ENCODE measurements at regions not wholly inside any gene's neighbourhood (a gene's known extent, or its start where the extent isn't known, plus 50 kb on each side); places are given as distances from the start of the nearest gene placed in this dataset.
A peak's percentile ranks its signal among the peaks of the same experiment; 100 is the strongest.

DNA sequence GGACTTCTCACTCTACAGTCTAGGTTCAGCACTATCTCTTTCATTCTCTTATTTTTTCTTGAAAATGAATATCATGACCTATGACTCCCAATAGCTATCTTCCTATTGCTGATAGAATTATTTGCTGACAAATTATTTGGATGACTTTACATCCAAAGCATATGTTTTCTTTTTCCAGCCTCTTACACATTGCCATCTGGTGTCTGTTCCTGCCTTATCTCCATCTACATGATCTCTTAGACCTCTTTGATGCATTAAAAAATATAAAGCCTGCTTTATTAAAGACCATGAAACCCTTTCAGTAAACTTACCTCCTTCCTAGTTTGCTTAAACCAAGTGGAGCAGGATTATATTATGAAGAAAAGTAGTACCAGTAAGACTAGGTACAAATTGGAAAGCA, 700.9 kb upstream of the CXADR start:
- DNase-seq: no peak
- Histone ChIP-seq H3K36me3 (no peaks in the 10 kb centered on the region), H3K4me3 (no peak overlapping the region), H3K27me3 (no peaks in the 10 kb centered on the region), H3K9me3 (no peaks in the 10 kb centered on the region)

GRCh38 chr21:16815243-16815642, 697.6 kb upstream of the CXADR start:
- no peak for DNase-seq
- H3K9me3 ChIP-seq: no peaks in the 10 kb centered on the region
- peak overlapping the region; percentile 19 for H3K4me3 ChIP-seq
- no peaks in the 10 kb centered on the region for H3K27me3 ChIP-seq
- no peaks in the 10 kb centered on the region for H3K36me3 ChIP-seq

DNA sequence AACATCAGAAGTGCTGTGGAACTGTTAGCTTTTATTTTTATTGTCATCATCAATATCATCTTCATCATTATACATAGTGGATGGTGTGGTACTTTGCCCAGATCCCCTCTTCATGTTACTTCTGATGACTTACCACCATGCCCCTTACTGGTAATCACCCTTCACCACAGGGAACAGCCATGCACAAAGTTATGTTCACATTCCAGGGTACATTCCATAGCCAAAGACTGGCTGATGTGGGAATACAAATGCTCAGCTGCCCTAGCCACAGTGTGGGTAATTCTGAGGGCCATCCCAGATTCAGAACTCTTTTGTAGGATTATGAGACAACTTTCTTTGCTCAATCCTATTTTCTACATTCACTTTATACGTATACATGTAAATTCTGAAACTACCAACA, 691.3 kb upstream of the CXADR start:
- no peaks in the 10 kb centered on the region for H3K9me3 ChIP-seq
- H3K27me3 ChIP-seq: no peaks in the 10 kb centered on the region
- DNase-seq: no peak
- H3K36me3 ChIP-seq: no peaks in the 10 kb centered on the region
- no peak overlapping the region for H3K4me3 ChIP-seq

DNA sequence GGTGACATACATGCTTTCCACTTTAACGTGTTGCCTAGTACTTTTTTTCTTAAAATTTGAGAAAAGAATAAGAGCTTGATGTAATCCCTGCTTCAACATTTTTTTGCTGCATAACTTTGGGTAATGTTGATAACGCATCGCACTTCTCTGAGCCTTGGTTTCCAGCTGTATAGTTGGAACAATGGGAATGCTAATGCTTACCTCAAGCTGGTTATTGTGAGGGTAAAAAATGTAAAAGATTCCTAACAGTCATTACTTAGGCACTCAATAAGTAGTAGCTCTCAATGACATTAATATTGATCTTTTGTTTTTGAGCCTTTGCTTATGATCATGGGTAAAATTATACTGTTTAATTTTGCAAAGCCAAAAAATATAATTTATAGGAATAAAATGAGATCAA, 683.3 kb upstream of the CXADR start:
- no peaks in the 10 kb centered on the region for H3K9me3 ChIP-seq
- no peak for DNase-seq
- H3K27me3 ChIP-seq: no peaks in the 10 kb centered on the region
- H3K4me3 ChIP-seq: no peak overlapping the region
- H3K36me3 ChIP-seq: no peaks in the 10 kb centered on the region

DNA sequence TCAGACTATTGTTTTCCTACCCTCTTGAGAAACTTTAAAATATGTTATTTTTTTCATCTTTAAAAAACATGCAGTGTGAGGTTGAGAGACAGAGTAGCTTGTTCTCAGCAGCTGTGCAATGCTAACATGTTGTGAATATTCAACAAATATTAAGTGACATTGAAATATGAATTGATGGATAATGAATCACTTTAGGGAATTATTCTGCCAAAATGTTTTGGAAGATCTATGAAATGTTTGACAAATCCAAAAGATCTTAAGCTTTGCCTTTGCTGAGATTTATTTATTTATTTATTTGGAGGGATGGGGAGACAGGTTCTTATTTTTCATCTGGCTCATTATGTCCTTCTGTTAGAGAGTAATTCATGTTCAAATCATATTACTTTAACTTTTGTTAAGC, 680.1 kb upstream of the CXADR start:
- H3K4me3 ChIP-seq: no peak overlapping the region
- no peaks in the 10 kb centered on the region for H3K36me3 ChIP-seq

GRCh38 chr21:16834791-16835190, 678.1 kb upstream of the CXADR start:
- Histone ChIP-seq H3K36me3 (no peaks in the 10 kb centered on the region), H3K27me3 (no peaks in the 10 kb centered on the region), H3K9me3 (no peaks in the 10 kb centered on the region), H3K4me3 (no peak overlapping the region)
- DNase-seq: no peak

More for the DNA sequence above, 680.1 kb upstream of the CXADR start:
- Histone ChIP-seq H3K27me3 (no peaks in the 10 kb centered on the region), H3K9me3 (no peaks in the 10 kb centered on the region)
- DNase-seq: no peak

GRCh38 chr21:16837321-16837720, 675.5 kb upstream of the CXADR start:
- no peak for DNase-seq
- H3K27me3 ChIP-seq: no peaks in the 10 kb centered on the region
- no peak overlapping the region for H3K4me3 ChIP-seq
- no peaks in the 10 kb centered on the region for H3K9me3 ChIP-seq
- H3K36me3 ChIP-seq: no peaks in the 10 kb centered on the region

GRCh38 chr21:16837721-16838120, 675.1 kb upstream of the CXADR start:
- no peaks in the 10 kb centered on the region for H3K36me3 ChIP-seq
- DNase-seq: no peak
- no peaks in the 10 kb centered on the region for H3K9me3 ChIP-seq
- H3K27me3 ChIP-seq: no peaks in the 10 kb centered on the region
- no peak overlapping the region for H3K4me3 ChIP-seq

DNA sequence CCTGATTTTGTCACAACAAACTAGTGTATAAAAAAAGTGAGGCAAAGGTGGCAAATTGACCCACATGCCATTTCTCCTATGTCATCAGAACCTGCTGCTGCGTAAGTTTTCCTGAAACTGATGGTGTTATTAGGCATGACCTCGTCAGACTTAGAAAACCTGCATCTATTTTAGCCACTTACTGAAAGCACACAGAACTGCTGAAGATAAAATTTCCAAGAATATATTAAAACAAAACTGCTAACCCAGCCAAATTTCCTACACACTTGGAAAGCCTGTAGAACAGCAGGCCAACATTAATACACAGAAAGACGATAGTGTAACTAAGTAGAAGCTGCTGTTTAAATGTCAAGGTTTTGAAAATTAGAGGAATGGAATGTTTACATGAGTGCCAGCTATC, 674.5 kb upstream of the CXADR start:
- no peaks in the 10 kb centered on the region for H3K36me3 ChIP-seq
- no peak for DNase-seq

GRCh38 chr21:16840538-16840937, 672.3 kb upstream of the CXADR start:
- no peaks in the 10 kb centered on the region for H3K36me3 ChIP-seq
- H3K4me3 ChIP-seq: no peak overlapping the region
- DNase-seq: no peak
- H3K27me3 ChIP-seq: no peaks in the 10 kb centered on the region
- H3K9me3 ChIP-seq: no peaks in the 10 kb centered on the region

More for the DNA sequence above, 674.5 kb upstream of the CXADR start:
- Histone ChIP-seq H3K9me3 (no peaks in the 10 kb centered on the region), H3K4me3 (no peak overlapping the region), H3K27me3 (no peaks in the 10 kb centered on the region)

- H3K36me3 ChIP-seq: no peaks in the 10 kb centered on the region
- peak overlapping the region; percentile 6; the same call in 1 of the 2 replicates for H3K4me3 ChIP-seq
- H3K9me3 ChIP-seq: no peaks in the 10 kb centered on the region
- DNase-seq: no peak
- no peaks in the 10 kb centered on the region for H3K27me3 ChIP-seq
These were observed 670.7 kb upstream of the CXADR start for GRCh38 chr21:16841975-16842695.

GRCh38 chr21:16842696-16843035, 670.2 kb upstream of the CXADR start:
- Histone ChIP-seq H3K9me3 (no peaks in the 10 kb centered on the region; the same call in 1 of the 2 replicates), H3K36me3 (no peaks in the 10 kb centered on the region), H3K4me3 (peak overlapping the region; percentile 6; the same call in 1 of the 2 replicates), H3K27me3 (no peaks in the 10 kb centered on the region)
- peak; percentile 1 for DNase-seq

DNA sequence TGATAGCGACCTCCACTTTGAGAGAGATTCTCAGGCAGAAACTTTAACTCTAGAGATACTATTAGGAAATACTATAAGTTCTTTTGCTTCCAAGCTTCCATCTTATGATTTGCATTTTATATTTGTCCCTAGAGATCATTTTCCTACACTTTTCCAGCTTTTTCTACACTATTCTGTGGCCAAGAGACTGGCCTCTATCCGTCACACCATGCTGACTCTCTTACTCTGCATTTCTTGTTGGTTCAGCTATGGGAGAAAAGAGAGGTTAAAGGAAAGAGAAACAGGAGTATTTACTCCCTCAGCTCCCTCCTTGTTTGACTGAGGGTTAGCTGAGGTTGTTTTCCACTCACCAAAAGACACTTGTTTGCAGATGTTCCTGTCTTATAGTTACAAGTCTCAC, 665.6 kb upstream of the CXADR start:
- no peak overlapping the region for H3K4me3 ChIP-seq
- no peaks in the 10 kb centered on the region for H3K36me3 ChIP-seq
- DNase-seq: no peak
- no peaks in the 10 kb centered on the region; the same call in 1 of the 2 replicates for H3K9me3 ChIP-seq
- no peaks in the 10 kb centered on the region for H3K27me3 ChIP-seq

- Histone ChIP-seq H3K9me3 (peaks cover 7% of the 10 kb centered on the region), H3K4me3 (no peak overlapping the region), H3K36me3 (no peaks in the 10 kb centered on the region), H3K27me3 (no peaks in the 10 kb centered on the region)
- DNase-seq: no peak
These were observed 661.8 kb upstream of the CXADR start for GRCh38 chr21:16851054-16851453.

DNA sequence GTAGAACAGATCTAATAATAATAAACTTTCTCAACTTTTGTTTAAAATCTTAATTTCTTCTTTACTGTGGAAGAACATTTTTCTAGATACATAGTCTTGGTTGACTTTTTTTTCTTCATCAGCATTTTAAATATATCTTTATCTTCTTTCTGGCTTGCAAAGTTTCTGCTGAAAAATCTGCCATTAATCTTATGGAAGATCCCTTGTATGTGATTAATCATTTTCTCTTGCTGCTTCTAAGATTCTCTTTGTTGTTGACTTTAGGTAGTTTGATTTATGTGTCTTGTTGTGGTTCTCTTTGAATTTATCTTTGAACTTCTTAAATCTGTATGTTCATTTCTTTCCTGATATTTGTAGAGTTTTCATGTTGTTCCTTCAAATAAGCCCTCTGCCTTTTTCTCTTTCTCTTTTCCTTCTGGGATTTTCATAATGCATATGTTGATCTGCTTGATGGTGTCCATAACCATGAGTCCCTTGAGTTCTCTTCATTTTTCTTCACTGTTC, 657.6 kb upstream of the CXADR start:
- no peak for DNase-seq
- no peak overlapping the region for H3K4me3 ChIP-seq
- H3K9me3 ChIP-seq: peaks cover 9% of the 10 kb centered on the region
- no peaks in the 10 kb centered on the region for H3K27me3 ChIP-seq
- no peaks in the 10 kb centered on the region for H3K36me3 ChIP-seq

GRCh38 chr21:16863362-16863905, 649.4 kb upstream of the CXADR start:
- DNase-seq: no peak
- no peaks in the 10 kb centered on the region for H3K27me3 ChIP-seq

DNA sequence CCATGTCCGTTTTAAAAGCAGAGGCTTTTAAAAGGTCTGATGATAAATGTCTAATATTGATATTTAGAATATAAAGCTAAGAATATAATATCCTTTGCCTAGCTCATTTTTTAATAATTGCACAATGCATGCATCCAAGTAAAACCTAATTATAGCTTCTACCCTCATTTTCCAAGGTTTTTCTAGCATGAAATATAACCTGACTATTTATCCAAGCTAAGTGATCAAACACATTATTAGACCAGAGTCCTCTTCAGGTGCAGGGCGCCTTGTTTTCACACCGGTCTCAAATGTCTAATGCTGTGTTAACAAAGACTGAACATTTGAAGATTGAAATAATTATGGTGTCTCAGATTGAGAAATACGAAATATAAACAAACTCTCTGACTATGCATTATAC, 648.9 kb upstream of the CXADR start:
- no peaks in the 10 kb centered on the region for H3K36me3 ChIP-seq
- no peaks in the 10 kb centered on the region for H3K9me3 ChIP-seq
- no peak for DNase-seq
- H3K27me3 ChIP-seq: no peaks in the 10 kb centered on the region
- no peak overlapping the region for H3K4me3 ChIP-seq

More at GRCh38 chr21:16863362-16863905, 649.4 kb upstream of the CXADR start:
- Histone ChIP-seq H3K4me3 (no peak overlapping the region), H3K9me3 (no peaks in the 10 kb centered on the region), H3K36me3 (no peaks in the 10 kb centered on the region)

GRCh38 chr21:16865632-16866031, 647.2 kb upstream of the CXADR start:
- DNase-seq: no peak
- no peaks in the 10 kb centered on the region for H3K27me3 ChIP-seq
- no peak overlapping the region for H3K4me3 ChIP-seq
- no peaks in the 10 kb centered on the region for H3K9me3 ChIP-seq
- H3K36me3 ChIP-seq: no peaks in the 10 kb centered on the region

Measured in MG63 (cell line).